ENCODE measurements at regions not wholly inside any gene's neighbourhood (a gene's known extent, or its start where the extent isn't known, plus 50 kb on each side); places are given as distances from the start of the nearest gene placed in this dataset.

DNA sequence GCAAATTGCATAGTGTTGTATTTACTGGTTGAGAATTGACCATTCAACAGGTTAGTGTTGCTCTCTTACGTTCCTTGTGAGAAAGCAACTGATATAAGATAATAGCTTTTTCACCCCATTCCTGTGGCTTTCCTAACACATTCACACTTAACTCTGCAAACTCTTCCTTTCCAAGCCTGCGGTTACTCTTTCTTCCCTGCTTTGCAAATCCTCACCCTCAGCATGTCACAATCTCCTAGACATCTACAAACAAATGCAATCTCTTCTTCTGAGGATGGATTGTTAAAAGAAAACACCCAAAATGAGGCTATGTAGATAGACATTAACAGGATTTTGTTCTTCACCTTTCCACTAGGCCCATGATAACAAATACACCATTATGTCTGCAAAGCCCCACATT, 771.7 kb upstream of the PCDH7 start:
- POLR2A ChIA-PET = no interaction called here
- no peak for FAIRE-seq
- dilution Hi-C loops (cut with MboI; ENCODE audit: extremely low pct_ligation_motif_present, low sequenced_read_pairs) = no loop called here

DNA sequence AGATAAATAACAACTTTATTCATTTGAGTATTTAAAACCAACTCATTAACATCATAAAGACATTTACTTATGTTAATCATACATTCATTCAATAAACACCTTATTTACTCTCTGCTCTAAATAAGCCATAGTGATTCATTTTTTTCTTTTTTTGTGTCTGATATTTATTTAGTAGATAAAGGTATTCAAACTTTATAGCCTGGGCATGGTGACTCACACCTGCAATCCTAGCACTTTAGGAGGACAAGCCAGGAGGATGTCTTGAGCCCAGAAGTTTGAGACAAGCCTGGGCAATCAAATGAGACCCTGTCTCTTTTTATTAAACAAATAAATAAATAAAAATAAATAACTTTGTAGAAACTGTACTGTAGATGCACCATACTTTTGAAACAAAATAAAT, 771.3 kb upstream of the PCDH7 start:
- CTCF ChIA-PET = no interaction called here
- H3K79me2 ChIP-seq (ENCODE audit: control insufficient read depth, insufficient read depth, low read length) = no peaks in the 10 kb centered on the region

More for the DNA sequence above, 771.7 kb upstream of the PCDH7 start:
- H3K27ac ChIP-seq (ENCODE audit: insufficient read depth, low read depth, low read length) = no peak overlapping the region
- no peak overlapping the region for H3K4me3 ChIP-seq (replicated peaks in 1 of 3; ENCODE audit: insufficient read depth in 1 of 3, low read depth in 1 of 3, low read length in 3 of 3)
- no peak for DNase-seq (ENCODE audit: low read depth, low spot score)
- no peak overlapping the region for H3K9ac ChIP-seq (replicated peaks; ENCODE audit: extremely low read depth, insufficient read depth, low read length)
- no peaks in the 10 kb centered on the region for H3K36me3 ChIP-seq (ENCODE audit: control insufficient read depth in 2 of 2, extremely low read depth in 1 of 2, insufficient read depth in 2 of 2, low read length in 2 of 2)
- H2AFZ ChIP-seq (ENCODE audit: low read depth, low read length) = no peak overlapping the region
- no peaks in the 10 kb centered on the region for H3K4me1 ChIP-seq (ENCODE audit: control insufficient read depth, extremely low read depth, insufficient read depth, low read length)
- no peaks in the 10 kb centered on the region for H3K9me1 ChIP-seq (replicated peaks; ENCODE audit: control insufficient read depth, extremely low read depth, insufficient read depth, low read length)
- H3K4me2 ChIP-seq (ENCODE audit: insufficient read depth, low read length) = no peak overlapping the region
- no peaks in the 10 kb centered on the region for H3K9me3 ChIP-seq (replicated peaks; ENCODE audit: control insufficient read depth, insufficient read depth, low read length)
- CTCF ChIA-PET = interaction anchor here (1.4 kb wide), 1 partner anchor 22 kb away, joined by 4 read pairs; no protein-coding TSS in a partner anchor
- no peaks in the 10 kb centered on the region for H3K79me2 ChIP-seq (ENCODE audit: control insufficient read depth, insufficient read depth, low read length)
- BruUV-seq (replicated peaks) = no TSS peak
- intact Hi-C loops (cut with micrococcal nuclease) = no loop called here
- no peaks in the 10 kb centered on the region for H3K27me3 ChIP-seq (ENCODE audit: control insufficient read depth in 2 of 2, insufficient read depth in 2 of 2, low read length in 2 of 2)
- TF ChIP-seq, protein P1, sequence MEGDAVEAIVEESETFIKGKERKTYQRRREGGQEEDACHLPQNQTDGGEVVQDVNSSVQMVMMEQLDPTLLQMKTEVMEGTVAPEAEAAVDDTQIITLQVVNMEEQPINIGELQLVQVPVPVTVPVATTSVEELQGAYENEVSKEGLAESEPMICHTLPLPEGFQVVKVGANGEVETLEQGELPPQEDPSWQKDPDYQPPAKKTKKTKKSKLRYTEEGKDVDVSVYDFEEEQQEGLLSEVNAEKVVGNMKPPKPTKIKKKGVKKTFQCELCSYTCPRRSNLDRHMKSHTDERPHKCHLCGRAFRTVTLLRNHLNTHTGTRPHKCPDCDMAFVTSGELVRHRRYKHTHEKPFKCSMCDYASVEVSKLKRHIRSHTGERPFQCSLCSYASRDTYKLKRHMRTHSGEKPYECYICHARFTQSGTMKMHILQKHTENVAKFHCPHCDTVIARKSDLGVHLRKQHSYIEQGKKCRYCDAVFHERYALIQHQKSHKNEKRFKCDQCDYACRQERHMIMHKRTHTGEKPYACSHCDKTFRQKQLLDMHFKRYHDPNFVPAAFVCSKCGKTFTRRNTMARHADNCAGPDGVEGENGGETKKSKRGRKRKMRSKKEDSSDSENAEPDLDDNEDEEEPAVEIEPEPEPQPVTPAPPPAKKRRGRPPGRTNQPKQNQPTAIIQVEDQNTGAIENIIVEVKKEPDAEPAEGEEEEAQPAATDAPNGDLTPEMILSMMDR (IDR thresholded peaks at IDR 0.05; ENCODE audit: extremely low read depth in 1 of 2, insufficient read depth in 1 of 2, low read depth in 1 of 2, low read length in 2 of 2) = no peak
- TF ChIP-seq POLR2A (IDR thresholded peaks at IDR 0.05; ENCODE audit: low read depth, low read length) = no peak
- H4K20me1 ChIP-seq (replicated peaks; ENCODE audit: control insufficient read depth, extremely low read depth, insufficient read depth, low read length) = no peaks in the 10 kb centered on the region

More for the DNA sequence above, 771.3 kb upstream of the PCDH7 start:
- Histone ChIP-seq H3K27ac (ENCODE audit: insufficient read depth, low read depth, low read length) (no peak overlapping the region), H3K9ac (replicated peaks; ENCODE audit: extremely low read depth, insufficient read depth, low read length) (no peak overlapping the region), H4K20me1 (replicated peaks; ENCODE audit: control insufficient read depth, extremely low read depth, insufficient read depth, low read length) (no peaks in the 10 kb centered on the region), H3K4me3 (replicated peaks in 1 of 3; ENCODE audit: insufficient read depth in 1 of 3, low read depth in 1 of 3, low read length in 3 of 3) (no peak overlapping the region), H3K27me3 (ENCODE audit: control insufficient read depth in 2 of 2, insufficient read depth in 2 of 2, low read length in 2 of 2) (no peaks in the 10 kb centered on the region), H3K4me1 (ENCODE audit: control insufficient read depth, extremely low read depth, insufficient read depth, low read length) (no peaks in the 10 kb centered on the region), H3K36me3 (ENCODE audit: control insufficient read depth in 2 of 2, extremely low read depth in 1 of 2, insufficient read depth in 2 of 2, low read length in 2 of 2) (no peaks in the 10 kb centered on the region), H2AFZ (ENCODE audit: low read depth, low read length) (no peak overlapping the region), H3K9me1 (replicated peaks; ENCODE audit: control insufficient read depth, extremely low read depth, insufficient read depth, low read length) (no peaks in the 10 kb centered on the region), H3K9me3 (replicated peaks; ENCODE audit: control insufficient read depth, insufficient read depth, low read length) (no peaks in the 10 kb centered on the region), H3K4me2 (ENCODE audit: insufficient read depth, low read length) (no peak overlapping the region)
- TF ChIP-seq, protein P2, sequence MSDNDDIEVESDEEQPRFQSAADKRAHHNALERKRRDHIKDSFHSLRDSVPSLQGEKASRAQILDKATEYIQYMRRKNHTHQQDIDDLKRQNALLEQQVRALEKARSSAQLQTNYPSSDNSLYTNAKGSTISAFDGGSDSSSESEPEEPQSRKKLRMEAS (IDR thresholded peaks at IDR 0.05; ENCODE audit: insufficient read depth, insufficient read length) = no peak
- no peak for TF ChIP-seq GATA2 (IDR thresholded peaks at IDR 0.05; ENCODE audit: insufficient read depth, insufficient read length, low read depth, low read length)
- no peak for TF ChIP-seq EZH2 (IDR thresholded peaks at IDR 0.05; ENCODE audit: borderline replicate concordance, low read depth, low read length, severe bottlenecking)
- TF ChIP-seq POLR2AphosphoS5 (IDR thresholded peaks at IDR 0.05; ENCODE audit: insufficient read depth, low read depth, low read length) = no peak
- TF ChIP-seq MYC (IDR thresholded peaks at IDR 0.05; ENCODE audit: low read depth, low read length) = no peak
- TF ChIP-seq FOS (IDR thresholded peaks at IDR 0.05; ENCODE audit: borderline replicate concordance, insufficient read depth, low read length) = no peak
- TF ChIP-seq, protein P1 (IDR thresholded peaks at IDR 0.05; ENCODE audit: extremely low read depth in 1 of 2, insufficient read depth in 1 of 2, low read depth in 1 of 2, low read length in 2 of 2) = no peak
- TF ChIP-seq POLR2A (IDR thresholded peaks at IDR 0.05; ENCODE audit: low read depth, low read length) = no peak
- dilution Hi-C loops (cut with MboI; ENCODE audit: extremely low pct_ligation_motif_present, low sequenced_read_pairs) = no loop called here
- no TSS peak for BruUV-seq (replicated peaks)
- DNase-seq (ENCODE audit: low read depth, low spot score) = no peak
- POLR2A ChIA-PET = no interaction called here
- no peak for FAIRE-seq
- intact Hi-C loops (cut with micrococcal nuclease) = no loop called here

Data from endothelial cell of umbilical vein (primary cell).